Glutamatergic neuron (in vitro differentiated cells): ENCODE measurements at regions not wholly inside any gene's neighbourhood (a gene's known extent, or its start where the extent isn't known, plus 50 kb on each side); places are given as distances from the start of the nearest gene placed in this dataset.

ENCODE experiments used
- DNase-seq: peaks from one replicate; pipeline ENCODE4 v3.0.0; 2022
- H3K27ac Mint-ChIP-seq: one replicate; pipeline ENCODE4 v1.8.0; 2020; ENCODE audit warnings: mild to moderate bottlenecking, mixed read lengths, inconsistent platforms; ENCODE audit not compliant: unreplicated experiment
- H3K27me3 Mint-ChIP-seq: one replicate; pipeline ENCODE4 v1.8.0; 2020; ENCODE audit warnings: mild to moderate bottlenecking, moderate library complexity, mixed read lengths, inconsistent platforms; ENCODE audit not compliant: unreplicated experiment
- H3K36me3 Mint-ChIP-seq: one replicate; pipeline ENCODE4 v1.8.0; 2020; ENCODE audit warnings: mild to moderate bottlenecking, mixed read lengths, inconsistent platforms; ENCODE audit not compliant: unreplicated experiment
- H3K4me1 Mint-ChIP-seq: one replicate; pipeline ENCODE4 v1.8.0; 2020; ENCODE audit warnings: mild to moderate bottlenecking, low read depth, mixed read lengths, inconsistent platforms; ENCODE audit not compliant: unreplicated experiment
- H3K4me3 Mint-ChIP-seq: one replicate; pipeline ENCODE4 v1.8.0; 2020; ENCODE audit warnings: mild to moderate bottlenecking, mixed read lengths, inconsistent platforms; ENCODE audit not compliant: unreplicated experiment
- H3K9me3 Mint-ChIP-seq: one replicate; pipeline ENCODE4 v1.8.0; 2020; ENCODE audit warnings: mild to moderate bottlenecking, moderate library complexity, mixed read lengths, inconsistent platforms; ENCODE audit not compliant: unreplicated experiment
- CTCF ChIP-seq: fragments of 200-600 bp; sonication (generic); IDR thresholded peaks from one replicate; pipeline ENCODE4 v1.5.0; 2021; ENCODE audit not compliant: partially characterized antibody, unreplicated experiment

GRCh38 chr13:64266024-64266423 lies 2850.4 kb upstream of the PCDH20 start:
- no peaks in the 10 kb centered on the region for H3K27me3 Mint-ChIP-seq
- H3K9me3 Mint-ChIP-seq = peaks cover 2% of the 10 kb centered on the region
- H3K4me1 Mint-ChIP-seq = no peaks in the 10 kb centered on the region
- peaks cover 11% of the 10 kb centered on the region for H3K36me3 Mint-ChIP-seq
- TF ChIP-seq CTCF = no peak
- DNase-seq = no peak
- no peak overlapping the region for H3K4me3 Mint-ChIP-seq
- H3K27ac Mint-ChIP-seq = no peak overlapping the region

DNA sequence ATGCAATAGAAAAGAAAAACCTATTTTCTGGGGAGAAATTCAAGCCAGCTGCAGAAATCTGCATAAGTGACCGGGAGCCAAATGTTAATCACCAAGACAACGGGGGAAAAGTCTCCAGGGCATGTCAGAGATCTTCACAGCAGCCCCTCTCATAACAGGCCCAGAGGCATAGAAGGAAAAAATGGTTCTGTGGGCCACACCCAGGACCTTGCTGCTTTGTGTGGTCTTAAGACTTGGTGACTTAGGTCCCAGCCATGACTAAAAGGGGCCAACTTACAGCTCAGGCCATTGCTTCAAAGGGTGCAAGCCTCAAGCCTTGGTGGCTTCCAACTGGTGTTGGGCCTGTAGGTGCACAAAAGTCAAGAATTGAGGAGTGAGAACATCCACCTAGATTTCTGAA lies 2847.6 kb upstream of the PCDH20 start:
- Mint-ChIP-seq H3K36me3 (peaks cover 11% of the 10 kb centered on the region), H3K27me3 (no peaks in the 10 kb centered on the region), H3K9me3 (peaks cover 2% of the 10 kb centered on the region), H3K27ac (no peak overlapping the region), H3K4me1 (no peaks in the 10 kb centered on the region), H3K4me3 (no peak overlapping the region)
- TF ChIP-seq CTCF = no peak
- DNase-seq = no peak

GRCh38 chr13:64256751-64257150 lies 2841.1 kb upstream of the PCDH20 start:
- Mint-ChIP-seq H3K4me1 (no peaks in the 10 kb centered on the region), H3K9me3 (no peaks in the 10 kb centered on the region), H3K36me3 (no peaks in the 10 kb centered on the region), H3K27me3 (no peaks in the 10 kb centered on the region), H3K4me3 (no peak overlapping the region), H3K27ac (peak overlapping the region; percentile 67)
- no peak for DNase-seq
- TF ChIP-seq CTCF = no peak

GRCh38 chr13:64255988-64256387 lies 2840.3 kb upstream of the PCDH20 start:
- H3K4me1 Mint-ChIP-seq = no peaks in the 10 kb centered on the region
- no peak for DNase-seq
- TF ChIP-seq CTCF = no peak
- no peaks in the 10 kb centered on the region for H3K27me3 Mint-ChIP-seq
- H3K4me3 Mint-ChIP-seq = no peak overlapping the region
- H3K27ac Mint-ChIP-seq = no peak overlapping the region
- H3K9me3 Mint-ChIP-seq = no peaks in the 10 kb centered on the region
- H3K36me3 Mint-ChIP-seq = no peaks in the 10 kb centered on the region

DNA sequence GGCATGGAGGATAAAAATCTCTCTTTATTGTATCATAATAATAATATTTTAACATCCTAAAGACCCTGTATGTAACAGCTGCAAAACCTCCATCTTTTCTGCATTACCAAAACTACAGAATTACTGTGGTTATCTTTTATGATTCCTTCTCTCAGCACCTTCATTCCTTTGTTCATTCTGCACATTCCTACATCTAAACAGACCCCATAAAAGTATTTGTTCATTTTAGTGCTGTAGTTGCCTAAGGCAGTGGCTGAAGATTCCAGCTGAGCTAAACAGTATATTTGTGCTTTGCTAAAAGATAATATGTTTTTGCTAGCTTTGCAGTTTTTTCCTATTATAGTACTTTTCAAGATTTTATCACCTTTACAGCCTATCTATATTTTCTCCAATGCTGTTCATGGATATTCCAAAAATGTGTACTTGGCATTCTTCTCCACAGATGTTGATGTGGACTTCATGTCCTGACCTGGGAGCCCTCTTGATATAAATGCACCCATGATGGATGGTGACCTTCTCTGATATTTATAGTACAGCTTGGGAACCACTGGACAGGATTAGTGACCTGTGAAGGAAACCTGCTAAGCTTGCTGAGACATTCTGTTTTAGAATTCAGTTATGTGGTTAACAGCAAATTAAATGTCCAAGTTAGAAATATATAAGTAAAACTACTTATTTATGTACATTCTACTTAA lies 2832.9 kb upstream of the PCDH20 start:
- no peaks in the 10 kb centered on the region for H3K9me3 Mint-ChIP-seq
- no peak for DNase-seq
- no peaks in the 10 kb centered on the region for H3K36me3 Mint-ChIP-seq
- H3K27ac Mint-ChIP-seq = no peak overlapping the region
- TF ChIP-seq CTCF = no peak
- no peaks in the 10 kb centered on the region for H3K27me3 Mint-ChIP-seq
- no peaks in the 10 kb centered on the region for H3K4me1 Mint-ChIP-seq
- no peak overlapping the region for H3K4me3 Mint-ChIP-seq
